Upper lobe of left lung (tissue), 6 donors: ENCODE measurements at regions not wholly inside any gene's neighbourhood (a gene's known extent, or its start where the extent isn't known, plus 50 kb on each side); places are given as distances from the start of the nearest gene placed in this dataset.

Experiments used
- ATAC-seq, 2 donors: fragments of 200-7000 bp; cut with Tn5 transposase; one replicate each; pipeline ENCODE4 v1.9.1; 2022; ENCODE audit warnings: mild to moderate bottlenecking in 2 of 2, moderate library complexity in 2 of 2; ENCODE audit not compliant: low FRiP score in 2 of 2
- DNase-seq, 2 donors: peaks; one replicate each; pipeline ENCODE4 v3.0.0-alpha.2; 2019 to 2020
- H3K27ac ChIP-seq, 4 donors: fragments of 200-600 bp; sonication (generic); one replicate each; pipeline ENCODE4 v1.5.1; 2016 to 2019
- H3K27me3 ChIP-seq, 4 donors: fragments of 200-600 bp; sonication (generic); one replicate each; pipeline ENCODE4 v1.5.1; 2017 to 2019
- H3K36me3 ChIP-seq, 4 donors: fragments of 200-600 bp; sonication (generic); one replicate each; pipeline ENCODE4 v1.5.1; 2016 to 2019
- H3K4me1 ChIP-seq, 4 donors: fragments of 200-600 bp; sonication (generic); one replicate each; pipeline ENCODE4 v1.5.1; 2018 to 2019
- H3K4me3 ChIP-seq, 4 donors: fragments of 200-600 bp; sonication (generic); one replicate each; pipeline ENCODE4 v1.5.1; 2017 to 2019; ENCODE audit warnings: mild to moderate bottlenecking in 2 of 4, moderate library complexity in 1 of 4
- H3K9me3 ChIP-seq, 4 donors: fragments of 200-600 bp; sonication (generic); one replicate each; pipeline ENCODE4 v1.5.1; 2018 to 2019
- EP300 ChIP-seq, 4 donors: sonication (generic); formaldehyde crosslinking; IDR thresholded peaks; one replicate each; pipeline ENCODE4 v1.5.1; 2017; ENCODE audit warnings: antibody characterized with exemption in 4 of 4, control low read depth in 2 of 4
- POLR2A ChIP-seq, 4 donors: fragments of 450-650 bp; IDR thresholded peaks; one replicate each; pipeline ENCODE4 v1.5.1; 2016 to 2017; ENCODE audit warnings: antibody characterized with exemption in 4 of 4, mild to moderate bottlenecking in 2 of 4
- POLR2AphosphoS5 ChIP-seq, 2 donors: sonication (generic); formaldehyde crosslinking; IDR thresholded peaks; one replicate each; pipeline ENCODE4 v1.5.1; 2017; ENCODE audit warnings: antibody characterized with exemption in 2 of 2
- WGBS, 2 donors: methylation state at CpG; one replicate each; pipeline ENCODE4 v1.1.5; 2017 to 2018; 5-methylcytosine and 5-hydroxymethylcytosine counted together
- TF ChIP-seq, protein P1 (sequence below), 6 experiments: fragments of 450-650 bp in 4 of 6; fragments of 200-600 bp in 2 of 6; sonication (generic) in 2 of 6; IDR thresholded peaks; one replicate each; pipeline ENCODE4 v1.5.1; 2016 to 2019; ENCODE audit warnings: antibody characterized with exemption in 6 of 6
- donor health status: DM: no; HTN: no; CAD: no; lungs with moderate emphysema.
- donor health status: DM: no; HTN: yes; CAD: no; lungs with severe emphysema.

DNA sequence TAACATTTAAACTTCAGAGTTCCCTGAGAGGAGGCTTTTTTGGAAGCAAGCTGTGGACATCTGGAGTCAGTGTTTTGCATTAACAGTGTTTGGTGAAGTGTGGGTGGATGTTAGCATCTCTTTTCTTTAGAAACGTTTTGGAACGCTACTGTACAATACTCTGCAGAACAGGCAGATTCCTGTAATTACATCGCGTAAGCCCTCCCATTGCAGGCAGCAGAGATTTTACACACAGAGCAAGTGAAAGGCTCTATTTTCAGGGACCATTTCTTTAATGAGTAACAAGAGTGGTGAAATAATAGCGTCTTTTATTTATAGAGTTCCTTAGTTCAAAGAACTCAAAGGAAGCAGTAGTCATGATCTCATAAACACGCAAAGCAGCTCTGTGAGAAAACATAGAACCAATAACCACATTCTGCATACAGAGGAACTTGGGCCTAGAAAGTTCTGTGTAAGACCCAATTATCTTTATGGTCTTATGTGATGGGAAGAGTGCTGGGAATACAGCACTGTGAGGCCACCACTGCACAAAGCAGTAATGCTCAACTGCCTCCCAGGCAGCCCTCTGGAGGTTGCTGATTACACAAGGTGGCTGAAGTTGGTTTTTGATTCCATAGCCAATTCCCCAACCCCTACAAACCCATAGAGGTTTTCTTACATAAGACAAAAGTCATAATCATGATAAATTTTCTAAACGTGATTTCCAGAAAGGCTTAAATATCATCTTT lies 298.7 kb upstream of the EPHA5 start:
- TF ChIP-seq, protein P1, sequence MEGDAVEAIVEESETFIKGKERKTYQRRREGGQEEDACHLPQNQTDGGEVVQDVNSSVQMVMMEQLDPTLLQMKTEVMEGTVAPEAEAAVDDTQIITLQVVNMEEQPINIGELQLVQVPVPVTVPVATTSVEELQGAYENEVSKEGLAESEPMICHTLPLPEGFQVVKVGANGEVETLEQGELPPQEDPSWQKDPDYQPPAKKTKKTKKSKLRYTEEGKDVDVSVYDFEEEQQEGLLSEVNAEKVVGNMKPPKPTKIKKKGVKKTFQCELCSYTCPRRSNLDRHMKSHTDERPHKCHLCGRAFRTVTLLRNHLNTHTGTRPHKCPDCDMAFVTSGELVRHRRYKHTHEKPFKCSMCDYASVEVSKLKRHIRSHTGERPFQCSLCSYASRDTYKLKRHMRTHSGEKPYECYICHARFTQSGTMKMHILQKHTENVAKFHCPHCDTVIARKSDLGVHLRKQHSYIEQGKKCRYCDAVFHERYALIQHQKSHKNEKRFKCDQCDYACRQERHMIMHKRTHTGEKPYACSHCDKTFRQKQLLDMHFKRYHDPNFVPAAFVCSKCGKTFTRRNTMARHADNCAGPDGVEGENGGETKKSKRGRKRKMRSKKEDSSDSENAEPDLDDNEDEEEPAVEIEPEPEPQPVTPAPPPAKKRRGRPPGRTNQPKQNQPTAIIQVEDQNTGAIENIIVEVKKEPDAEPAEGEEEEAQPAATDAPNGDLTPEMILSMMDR (IDR thresholded peaks at IDR 0.05): no peak
- TF ChIP-seq POLR2A (IDR thresholded peaks at IDR 0.05): no peak
- TF ChIP-seq EP300 (IDR thresholded peaks at IDR 0.05): no peak
- no peak for TF ChIP-seq POLR2AphosphoS5 (IDR thresholded peaks at IDR 0.05)
- WGBS, 2 donors: 69 to 71% methylated on average over 7 of the region's 7 CpGs
- DNase-seq (no peak), ATAC-seq (no peak)
- Histone ChIP-seq H3K9me3 (no peaks in the 10 kb centered on the region), H3K27me3 (no peaks in the 10 kb centered on the region), H3K4me1 (no peaks in the 10 kb centered on the region), H3K36me3 (no peaks in the 10 kb centered on the region), H3K4me3 (no peak overlapping the region), H3K27ac (no peak overlapping the region)

DNA sequence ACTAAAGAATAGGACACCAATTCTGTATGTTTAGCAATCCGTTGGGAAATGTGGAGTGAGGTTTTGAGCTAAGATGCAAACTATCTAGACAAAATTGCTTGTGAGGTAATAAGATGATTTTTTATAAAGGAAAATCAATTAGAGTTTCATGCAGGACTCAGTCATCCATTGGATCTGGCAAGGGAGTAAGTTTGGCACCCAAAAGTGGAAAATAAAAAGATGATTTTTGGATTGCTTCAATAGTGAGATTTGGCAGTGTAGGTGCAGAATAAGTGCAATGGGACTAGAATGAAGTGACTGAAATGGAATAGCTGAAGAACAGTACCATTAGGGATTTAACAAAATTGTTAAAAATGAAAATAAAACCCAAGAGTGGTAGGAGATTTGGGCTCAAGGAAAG lies 290.5 kb upstream of the EPHA5 start:
- H3K36me3 ChIP-seq: no peaks in the 10 kb centered on the region
- 28 to 52% methylated on average over 1 of the region's 1 CpG for WGBS, 2 donors
- ATAC-seq: no peak
- H3K4me3 ChIP-seq: no peak overlapping the region
- DNase-seq: no peak
- H3K9me3 ChIP-seq: no peaks in the 10 kb centered on the region
- TF ChIP-seq EP300 (IDR thresholded peaks at IDR 0.05) (no peak), POLR2AphosphoS5 (IDR thresholded peaks at IDR 0.05) (no peak), POLR2A (IDR thresholded peaks at IDR 0.05) (no peak)
- TF ChIP-seq, protein P1 (IDR thresholded peaks at IDR 0.05): no peak
- H3K4me1 ChIP-seq: no peaks in the 10 kb centered on the region
- no peaks in the 10 kb centered on the region for H3K27me3 ChIP-seq
- no peak overlapping the region for H3K27ac ChIP-seq

DNA sequence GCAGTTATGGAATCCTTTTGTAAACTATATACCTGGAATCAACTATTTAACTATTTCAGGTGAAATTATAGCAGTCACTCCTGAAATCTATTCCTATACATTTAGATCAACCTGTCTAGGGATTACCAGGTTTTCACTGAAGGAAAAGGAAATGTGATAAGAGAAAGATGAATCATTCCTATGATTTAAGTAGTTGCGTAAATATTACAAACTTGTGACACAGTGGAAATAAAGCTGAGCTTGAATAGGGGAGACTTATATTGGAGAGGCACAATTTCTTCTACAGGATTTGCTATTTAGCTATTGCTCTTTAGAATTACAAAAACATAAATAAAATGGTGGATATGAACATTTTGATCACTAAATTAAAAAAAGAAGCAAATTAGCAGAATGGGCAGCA lies 284.1 kb upstream of the EPHA5 start:
- no peaks in the 10 kb centered on the region for H3K36me3 ChIP-seq
- DNase-seq: no peak
- H3K27me3 ChIP-seq: no peaks in the 10 kb centered on the region
- H3K9me3 ChIP-seq: no peaks in the 10 kb centered on the region
- no peaks in the 10 kb centered on the region for H3K4me1 ChIP-seq
- no peak overlapping the region for H3K4me3 ChIP-seq
- WGBS, 2 donors: 92 to 97% methylated on average over 1 of the region's 1 CpG
- no peak overlapping the region for H3K27ac ChIP-seq
- TF ChIP-seq EP300 (IDR thresholded peaks at IDR 0.05): no peak
- TF ChIP-seq, protein P1 (IDR thresholded peaks at IDR 0.05): no peak
- no peak for TF ChIP-seq POLR2A (IDR thresholded peaks at IDR 0.05)
- no peak for TF ChIP-seq POLR2AphosphoS5 (IDR thresholded peaks at IDR 0.05)
- no peak for ATAC-seq

DNA sequence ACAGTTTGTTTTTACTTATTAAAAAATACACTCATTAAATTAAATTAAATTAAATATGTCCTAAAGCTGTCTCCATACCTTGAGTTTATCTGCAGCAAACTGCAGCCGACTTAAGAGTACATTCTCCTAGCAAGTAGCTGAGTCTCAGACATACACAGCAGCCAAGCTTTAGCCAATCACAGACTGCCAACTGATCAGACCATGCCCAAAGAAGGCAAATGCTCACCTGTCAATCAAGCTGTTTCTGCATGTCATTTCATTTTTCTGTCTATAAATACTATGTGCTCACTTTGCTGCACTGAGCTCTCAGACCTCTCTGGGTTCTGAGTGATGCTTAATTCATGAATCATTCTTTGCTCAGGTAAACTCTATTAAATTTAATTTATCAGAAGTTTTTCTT lies 280.9 kb upstream of the EPHA5 start:
- H3K36me3 ChIP-seq: no peaks in the 10 kb centered on the region
- H3K4me3 ChIP-seq: no peak overlapping the region
- no peaks in the 10 kb centered on the region for H3K9me3 ChIP-seq
- 78 to 88% methylated on average over 1 of the region's 1 CpG for WGBS, 2 donors
- no peaks in the 10 kb centered on the region for H3K4me1 ChIP-seq
- H3K27me3 ChIP-seq: no peaks in the 10 kb centered on the region
- ATAC-seq (no peak), DNase-seq (no peak)
- TF ChIP-seq EP300 (IDR thresholded peaks at IDR 0.05) (no peak), POLR2A (IDR thresholded peaks at IDR 0.05) (no peak), POLR2AphosphoS5 (IDR thresholded peaks at IDR 0.05) (no peak)
- TF ChIP-seq, protein P1 (IDR thresholded peaks at IDR 0.05): no peak
- H3K27ac ChIP-seq: no peak overlapping the region

DNA sequence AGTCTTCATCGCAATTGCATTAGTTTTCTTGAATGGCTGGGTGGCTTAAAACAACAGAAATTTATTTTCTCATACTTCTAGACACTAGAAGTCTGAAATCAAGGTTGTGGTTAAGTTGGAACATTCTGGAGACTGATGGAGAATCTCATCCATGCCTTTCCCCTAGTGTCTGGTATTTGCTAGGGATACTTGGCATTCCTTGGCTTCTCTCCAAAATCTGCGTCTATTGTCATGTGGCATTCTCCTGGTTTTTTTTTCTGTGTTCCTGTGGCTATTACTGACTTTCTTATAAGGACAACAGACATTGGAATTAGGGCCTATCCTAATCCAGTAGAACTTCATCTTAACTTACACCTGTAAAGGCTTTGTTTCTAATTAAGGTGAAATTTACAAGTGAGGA lies 272.8 kb upstream of the EPHA5 start:
- DNase-seq (no peak), ATAC-seq (no peak)
- no peak overlapping the region for H3K4me3 ChIP-seq
- H3K9me3 ChIP-seq: no peaks in the 10 kb centered on the region
- no peak overlapping the region for H3K27ac ChIP-seq
- TF ChIP-seq, protein P1 (IDR thresholded peaks at IDR 0.05): no peak
- TF ChIP-seq EP300 (IDR thresholded peaks at IDR 0.05): no peak
- no peak for TF ChIP-seq POLR2AphosphoS5 (IDR thresholded peaks at IDR 0.05)
- TF ChIP-seq POLR2A (IDR thresholded peaks at IDR 0.05): no peak
- no peaks in the 10 kb centered on the region for H3K27me3 ChIP-seq
- no peaks in the 10 kb centered on the region for H3K4me1 ChIP-seq
- WGBS, 2 donors: 46 to 54% methylated on average over 2 of the region's 2 CpGs
- H3K36me3 ChIP-seq: no peaks in the 10 kb centered on the region
